Neural progenitor cell (in vitro differentiated cells): ENCODE measurements at regions not wholly inside any gene's neighbourhood (a gene's known extent, or its start where the extent isn't known, plus 50 kb on each side); places are given as distances from the start of the nearest gene placed in this dataset.

Source experiments
- DNase-seq: peaks from one replicate; pipeline ENCODE4 v3.0.0-alpha.2; 2016; ENCODE audit warnings: low spot score
- H2AFZ ChIP-seq: fragments of 200-600 bp; sonication (generic); replicated peaks from 2 replicates; pipeline ENCODE4 v1.6.1; 2016; ENCODE audit warnings: antibody characterized with exemption
- H3F3A ChIP-seq: fragments of 200-600 bp; sonication (generic); 2 replicates; pipeline ENCODE4 v1.6.1; 2016; ENCODE audit warnings: antibody characterized with exemption, low read depth
- H3K27ac ChIP-seq: fragments of 200-600 bp; sonication (generic); 2 replicates; pipeline ENCODE4 v1.5.1; 2016; ENCODE audit warnings: mild to moderate bottlenecking
- H3K27me3 ChIP-seq: fragments of 200-600 bp; sonication (generic); 2 replicates; pipeline ENCODE4 v1.6.1; 2016; ENCODE audit warnings: mild to moderate bottlenecking, moderate library complexity
- H3K36me3 ChIP-seq: fragments of 200-600 bp; sonication (generic); 2 replicates; pipeline ENCODE4 v1.5.1; 2016
- H3K4me1 ChIP-seq: fragments of 200-600 bp; sonication (generic); 2 replicates; pipeline ENCODE4 v1.6.1; 2016; ENCODE audit warnings: mixed run types
- H3K4me2 ChIP-seq: fragments of 200-600 bp; sonication (generic); 2 replicates; pipeline ENCODE4 v1.6.1; 2016
- H3K4me3 ChIP-seq: fragments of 200-600 bp; sonication (generic); 2 replicates; pipeline ENCODE4 v1.5.1; 2016
- H3K79me2 ChIP-seq: fragments of 200-600 bp; sonication (generic); 2 replicates; pipeline ENCODE4 v1.6.1; 2016; ENCODE audit warnings: low read depth
- H3K9ac ChIP-seq: fragments of 200-600 bp; sonication (generic); 2 replicates; pipeline ENCODE4 v1.6.1; 2016
- H3K9me3 ChIP-seq: fragments of 200-600 bp; sonication (generic); 2 replicates; pipeline ENCODE4 v1.5.1; 2016; ENCODE audit warnings: low read depth
- H4K20me1 ChIP-seq: fragments of 200-600 bp; sonication (generic); 2 replicates; pipeline ENCODE4 v1.6.1; 2016; ENCODE audit warnings: low read depth
- H3K27ac Mint-ChIP-seq: 3 replicates; pipeline ENCODE4 v1.8.0; 2021; ENCODE audit warnings: mixed read lengths
- H3K27me3 Mint-ChIP-seq: 2 replicates; pipeline ENCODE4 v1.8.0; 2022; ENCODE audit warnings: low read depth, mild to moderate bottlenecking, inconsistent platforms, moderate library complexity, mixed read lengths; ENCODE audit not compliant: insufficient read depth
- H3K36me3 Mint-ChIP-seq: 3 replicates; pipeline ENCODE4 v1.8.0; 2021; ENCODE audit warnings: mixed read lengths
- H3K4me1 Mint-ChIP-seq: 3 replicates; pipeline ENCODE4 v1.8.0; 2021; ENCODE audit warnings: mixed read lengths
- H3K4me3 Mint-ChIP-seq: 3 replicates; pipeline ENCODE4 v1.8.0; 2021; ENCODE audit warnings: mild to moderate bottlenecking, moderate library complexity, mixed read lengths
- H3K9me3 Mint-ChIP-seq: 3 replicates; pipeline ENCODE4 v1.8.0; 2020; ENCODE audit warnings: mixed read lengths
- CTCF ChIP-seq: fragments of 200-600 bp; sonication (generic); IDR thresholded peaks from 2 replicates; pipeline ENCODE4 v1.5.1; 2017; ENCODE audit warnings: antibody characterized with exemption, mild to moderate bottlenecking
- EZH2 ChIP-seq: fragments of 200-600 bp; sonication (generic); IDR thresholded peaks from 2 replicates; pipeline ENCODE4 v1.6.1; 2017; ENCODE audit warnings: antibody characterized with exemption, mild to moderate bottlenecking, moderate library complexity
- EZH2phosphoT487 ChIP-seq: fragments of 200-600 bp; sonication (generic); IDR thresholded peaks from 2 replicates; pipeline ENCODE4 v1.6.1; 2017; ENCODE audit warnings: antibody characterized with exemption

DNA sequence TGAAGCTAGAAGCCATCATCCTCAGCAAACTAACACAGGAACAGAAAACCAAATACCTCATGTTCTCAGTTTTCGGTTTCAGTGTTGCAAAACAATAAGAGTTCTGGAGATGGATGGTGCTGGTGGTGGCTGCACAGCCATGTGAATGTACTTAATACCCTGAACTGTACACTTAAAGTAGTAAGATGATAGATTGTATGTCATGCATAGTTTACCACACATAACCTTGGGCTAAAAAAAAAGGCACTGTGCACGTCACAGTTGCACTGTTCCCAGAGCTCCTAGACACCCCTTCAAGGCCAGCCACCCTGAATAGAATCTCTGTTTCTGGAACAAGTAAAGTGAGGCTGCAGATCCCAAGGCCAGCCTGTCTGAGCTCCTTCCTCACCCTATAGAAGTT lies 243.3 kb upstream of the IGF1R start:
- TF ChIP-seq CTCF: no peak
- TF ChIP-seq EZH2phosphoT487: no peak
- no peak for TF ChIP-seq EZH2
- H3K27ac ChIP-seq: no peak overlapping the region
- no peaks in the 10 kb centered on the region for H3K36me3 ChIP-seq
- H3K36me3 Mint-ChIP-seq: no peaks in the 10 kb centered on the region
- no peak overlapping the region for H2AFZ ChIP-seq
- no peaks in the 10 kb centered on the region for H3K27me3 ChIP-seq
- H3K4me1 Mint-ChIP-seq: no peaks in the 10 kb centered on the region
- no peak overlapping the region for H3K4me3 Mint-ChIP-seq
- H3K9me3 Mint-ChIP-seq: peaks cover 4% of the 10 kb centered on the region
- no peak for DNase-seq
- H3K27ac Mint-ChIP-seq: no peak overlapping the region
- H3K9me3 ChIP-seq: no peaks in the 10 kb centered on the region
- no peaks in the 10 kb centered on the region for H3K79me2 ChIP-seq
- no peak overlapping the region for H3K4me2 ChIP-seq
- no peaks in the 10 kb centered on the region for H3K4me1 ChIP-seq
- no peaks in the 10 kb centered on the region for H4K20me1 ChIP-seq
- H3K27me3 Mint-ChIP-seq: peaks cover 12% of the 10 kb centered on the region
- H3K4me3 ChIP-seq: no peak overlapping the region
- no peaks in the 10 kb centered on the region for H3F3A ChIP-seq
- H3K9ac ChIP-seq: no peak overlapping the region

DNA sequence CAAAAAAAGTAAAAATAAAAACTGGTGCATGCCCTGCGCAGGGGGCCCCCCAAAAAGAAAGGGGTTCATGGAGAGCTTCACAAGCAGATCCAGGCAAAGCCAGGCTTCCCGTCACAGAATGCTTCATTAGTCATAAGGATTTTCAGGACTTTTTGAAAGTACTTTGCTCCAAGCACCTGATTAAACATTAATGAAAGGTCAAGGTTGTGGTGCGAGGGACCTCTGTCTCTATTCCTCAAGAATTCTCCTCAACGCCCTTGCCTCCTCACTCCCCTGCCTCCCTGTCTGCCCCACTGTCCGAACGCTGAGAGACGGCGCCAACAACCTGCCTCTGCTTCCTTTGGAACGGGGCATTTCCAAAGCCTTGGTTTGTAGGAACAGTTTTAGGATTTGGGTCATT lies 240.1 kb upstream of the IGF1R start:
- H3K9me3 ChIP-seq: no peaks in the 10 kb centered on the region
- Mint-ChIP-seq H3K27ac (no peak overlapping the region), H3K27me3 (peaks cover 6% of the 10 kb centered on the region), H3K36me3 (no peaks in the 10 kb centered on the region), H3K4me1 (no peaks in the 10 kb centered on the region), H3K4me3 (no peak overlapping the region), H3K9me3 (peaks cover 5% of the 10 kb centered on the region)
- no peak overlapping the region for H3K4me3 ChIP-seq
- DNase-seq: no peak
- H3K9ac ChIP-seq: no peak overlapping the region
- no peak overlapping the region for H3K27ac ChIP-seq
- no peaks in the 10 kb centered on the region for H3F3A ChIP-seq
- TF ChIP-seq EZH2 (no peak), CTCF (no peak)
- H3K36me3 ChIP-seq: no peaks in the 10 kb centered on the region
- H2AFZ ChIP-seq: no peak overlapping the region
- no peaks in the 10 kb centered on the region for H3K27me3 ChIP-seq
- H3K4me2 ChIP-seq: no peak overlapping the region
- H3K4me1 ChIP-seq: no peaks in the 10 kb centered on the region
- H3K79me2 ChIP-seq: no peaks in the 10 kb centered on the region
- no peaks in the 10 kb centered on the region for H4K20me1 ChIP-seq

GRCh38 chr15:98410328-98410727 lies 238.0 kb upstream of the IGF1R start:
- no peaks in the 10 kb centered on the region for H3K4me1 ChIP-seq
- no peak overlapping the region for H3K27ac Mint-ChIP-seq
- no peak overlapping the region for H3K27ac ChIP-seq
- H3K9ac ChIP-seq: no peak overlapping the region
- no peaks in the 10 kb centered on the region for H3K36me3 Mint-ChIP-seq
- peaks cover 5% of the 10 kb centered on the region for H3K27me3 Mint-ChIP-seq
- H3K36me3 ChIP-seq: no peaks in the 10 kb centered on the region
- no peaks in the 10 kb centered on the region for H3K4me1 Mint-ChIP-seq
- no peaks in the 10 kb centered on the region for H4K20me1 ChIP-seq
- no peak overlapping the region for H3K4me3 Mint-ChIP-seq
- H3K27me3 ChIP-seq: no peaks in the 10 kb centered on the region
- no peak overlapping the region for H3K4me3 ChIP-seq
- DNase-seq: no peak
- H3K79me2 ChIP-seq: no peaks in the 10 kb centered on the region
- H3F3A ChIP-seq: no peaks in the 10 kb centered on the region
- no peak overlapping the region for H2AFZ ChIP-seq
- H3K9me3 Mint-ChIP-seq: peaks cover 5% of the 10 kb centered on the region
- no peak for TF ChIP-seq CTCF
- no peak for TF ChIP-seq EZH2
- TF ChIP-seq EZH2phosphoT487: no peak
- no peak overlapping the region for H3K4me2 ChIP-seq
- H3K9me3 ChIP-seq: no peaks in the 10 kb centered on the region

DNA sequence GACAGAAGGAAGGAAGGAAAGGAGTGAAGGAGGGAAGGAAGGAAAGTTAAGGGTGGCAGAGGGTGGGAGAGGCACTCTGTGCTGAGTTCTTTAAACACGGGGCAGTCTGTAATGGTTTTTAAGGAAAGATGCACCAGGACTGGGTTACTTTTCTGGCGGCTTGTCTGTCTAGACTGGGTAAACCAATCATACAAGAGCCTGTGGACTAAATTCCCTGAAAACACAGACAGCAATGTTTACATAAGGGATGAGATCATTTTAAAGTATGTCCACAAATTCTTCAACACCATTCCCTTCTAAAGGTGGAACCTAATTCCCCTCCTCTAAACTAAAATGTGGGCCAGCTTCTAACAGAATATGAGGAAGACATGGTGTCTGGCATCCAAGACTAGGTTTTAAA lies 235.5 kb upstream of the IGF1R start:
- Histone ChIP-seq H3K4me2 (no peak overlapping the region), H3K9ac (no peak overlapping the region), H3F3A (no peaks in the 10 kb centered on the region), H3K36me3 (no peaks in the 10 kb centered on the region), H3K4me1 (peaks cover 3% of the 10 kb centered on the region), H4K20me1 (no peaks in the 10 kb centered on the region), H3K27ac (no peak overlapping the region), H3K27me3 (no peaks in the 10 kb centered on the region), H3K79me2 (no peaks in the 10 kb centered on the region), H3K9me3 (no peaks in the 10 kb centered on the region), H3K4me3 (no peak overlapping the region), H2AFZ (no peak overlapping the region)
- H3K4me1 Mint-ChIP-seq: peaks cover 8% of the 10 kb centered on the region
- TF ChIP-seq EZH2phosphoT487 (no peak), EZH2 (no peak), CTCF (no peak)
- no peak overlapping the region for H3K4me3 Mint-ChIP-seq
- peaks cover 5% of the 10 kb centered on the region for H3K9me3 Mint-ChIP-seq
- H3K36me3 Mint-ChIP-seq: no peaks in the 10 kb centered on the region
- no peak overlapping the region for H3K27ac Mint-ChIP-seq
- no peak for DNase-seq
- H3K27me3 Mint-ChIP-seq: peaks cover 13% of the 10 kb centered on the region
